ENCODE measurements at regions not wholly inside any gene's neighbourhood (a gene's known extent, or its start where the extent isn't known, plus 50 kb on each side); places are given as distances from the start of the nearest gene placed in this dataset.

DNA sequence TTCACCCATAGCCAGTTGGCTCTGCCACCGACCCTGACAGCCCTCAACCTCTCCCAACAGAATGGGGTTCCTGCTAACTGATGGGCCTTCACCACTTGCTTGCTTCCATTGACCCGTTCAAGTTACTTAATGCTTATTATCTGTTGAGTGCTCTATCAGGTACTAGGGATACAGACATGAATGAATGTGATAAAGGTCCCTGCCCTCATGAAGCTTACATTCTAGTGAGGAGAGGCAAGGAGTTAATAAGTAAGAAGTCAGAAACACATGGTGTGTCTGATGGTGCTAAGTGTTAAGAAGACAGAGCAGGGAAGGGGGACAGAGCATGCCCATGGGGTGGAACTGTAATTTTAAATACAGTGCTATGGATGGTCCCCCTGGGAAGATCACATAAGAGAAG lies 107.5 kb upstream of the JUN start:
- no peak for DNase-seq

DNA sequence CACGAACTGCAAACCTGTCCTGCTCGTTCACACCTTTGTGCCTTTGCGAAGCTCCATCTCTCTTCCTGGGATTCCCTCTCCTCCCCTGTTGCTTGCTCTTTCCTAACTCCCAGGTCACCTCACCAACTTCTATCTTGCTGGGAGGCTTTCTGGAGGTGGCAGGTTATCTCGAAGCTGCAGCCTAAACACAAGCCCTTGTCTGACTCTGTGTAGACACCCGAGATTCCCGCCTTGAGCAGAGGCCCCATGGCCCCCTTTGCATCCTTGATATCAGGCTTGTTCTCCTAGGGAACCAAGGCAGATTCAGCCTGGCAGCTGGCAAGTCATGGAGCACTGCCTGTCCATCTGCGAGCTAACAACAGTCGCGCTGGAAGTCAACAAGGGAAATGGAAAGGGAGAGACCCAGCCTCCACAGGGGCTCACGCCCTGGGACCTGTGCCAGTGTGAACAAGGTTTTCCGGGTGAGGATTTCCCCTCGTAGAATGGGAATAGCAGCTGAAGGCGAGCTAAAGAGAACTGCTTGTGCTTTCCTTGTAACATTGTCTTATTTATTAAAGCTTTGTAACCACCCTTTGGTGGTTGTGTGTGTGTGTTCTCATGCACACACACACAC lies 109.5 kb upstream of the JUN start:
- no peak for DNase-seq

- DNase-seq: no peak
These were observed 111.2 kb upstream of the JUN start for GRCh38 chr1:58895082-58895481.

DNA sequence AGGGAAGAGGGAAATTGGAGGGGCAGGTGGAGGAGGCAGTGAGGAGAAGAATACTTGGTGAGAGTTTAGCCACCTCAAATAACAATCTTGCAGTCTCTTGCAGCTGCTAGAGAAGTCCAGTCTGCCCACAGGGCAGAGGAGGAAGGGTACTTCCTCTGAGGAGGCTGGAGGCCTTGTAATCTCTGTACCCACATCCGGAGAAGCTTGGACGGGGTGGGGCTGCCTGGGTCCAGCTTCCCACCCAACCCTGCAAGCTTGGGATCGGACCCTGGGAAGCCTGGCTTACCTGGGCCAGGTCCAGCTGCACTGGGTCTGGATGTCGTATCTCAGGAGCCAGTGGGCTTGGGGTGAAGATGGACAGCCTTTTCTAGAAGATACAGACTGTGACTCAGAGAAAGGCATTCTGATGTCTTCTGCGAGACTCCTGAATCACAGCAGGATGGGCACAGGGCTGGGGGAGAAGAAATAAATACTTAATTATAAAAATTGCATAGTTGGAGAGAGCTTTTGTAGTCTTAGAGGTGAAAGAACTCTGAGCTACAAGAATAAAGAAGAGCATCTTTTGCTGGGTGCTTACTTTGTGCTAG lies 111.8 kb upstream of the JUN start:
- no peak for DNase-seq

- no peak for DNase-seq
These were observed 112.7 kb upstream of the JUN start for GRCh38 chr1:58896246-58897183.

GRCh38 chr1:58898739-58899586 lies 115.1 kb upstream of the JUN start:
- DNase-seq: no peak

DNA sequence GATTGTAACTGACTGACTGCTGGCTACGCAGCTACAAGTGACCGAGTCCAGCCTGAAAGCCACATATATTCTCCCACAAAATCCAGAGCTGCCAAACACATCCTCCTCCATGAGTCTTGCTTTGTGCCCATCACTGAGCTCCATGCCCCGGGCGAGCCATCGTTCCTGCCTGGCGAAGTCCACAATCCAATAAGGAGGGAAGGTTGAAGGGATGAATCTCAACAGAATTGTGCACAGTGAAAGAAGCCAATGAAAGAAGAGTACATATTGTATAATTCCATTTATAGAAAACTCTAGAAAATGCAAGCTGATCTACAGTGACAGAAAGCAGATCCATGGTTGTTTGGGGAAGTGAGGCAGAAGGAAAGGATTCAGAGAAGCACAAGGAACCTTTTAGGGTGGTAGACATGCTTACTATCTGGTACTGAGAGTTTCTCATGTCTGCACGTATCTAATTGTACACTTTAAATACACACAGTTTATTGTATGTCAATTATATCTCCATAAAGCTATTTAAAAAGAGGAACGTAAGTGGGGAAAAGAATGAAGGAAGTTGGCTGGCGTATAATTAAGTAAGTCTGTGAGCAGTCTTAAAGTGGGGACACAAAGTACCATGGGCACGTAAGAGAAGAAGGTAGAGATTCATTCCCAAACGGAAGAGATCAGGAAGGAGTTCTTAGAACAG lies 115.9 kb upstream of the JUN start:
- DNase-seq: no peak

DNA sequence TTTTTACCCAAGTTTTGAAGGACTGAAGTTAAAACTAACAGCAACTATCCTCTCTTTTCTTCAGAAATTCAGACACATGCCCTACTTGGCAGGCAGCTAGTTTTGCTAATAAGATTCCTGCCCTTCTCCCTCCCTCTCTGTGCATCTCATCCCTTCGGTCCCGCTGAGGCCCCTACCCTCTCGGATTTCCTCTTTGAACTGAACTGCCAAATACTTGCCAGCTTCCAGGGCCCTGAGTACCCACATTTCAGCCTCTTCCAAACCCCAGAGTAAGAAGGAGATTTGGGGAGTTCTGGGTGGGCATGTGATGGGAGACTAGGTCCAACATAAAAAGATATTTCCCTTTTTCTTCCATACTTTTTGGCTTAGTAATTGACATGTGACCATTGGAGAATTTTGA lies 116.5 kb upstream of the JUN start:
- no peak for DNase-seq

DNA sequence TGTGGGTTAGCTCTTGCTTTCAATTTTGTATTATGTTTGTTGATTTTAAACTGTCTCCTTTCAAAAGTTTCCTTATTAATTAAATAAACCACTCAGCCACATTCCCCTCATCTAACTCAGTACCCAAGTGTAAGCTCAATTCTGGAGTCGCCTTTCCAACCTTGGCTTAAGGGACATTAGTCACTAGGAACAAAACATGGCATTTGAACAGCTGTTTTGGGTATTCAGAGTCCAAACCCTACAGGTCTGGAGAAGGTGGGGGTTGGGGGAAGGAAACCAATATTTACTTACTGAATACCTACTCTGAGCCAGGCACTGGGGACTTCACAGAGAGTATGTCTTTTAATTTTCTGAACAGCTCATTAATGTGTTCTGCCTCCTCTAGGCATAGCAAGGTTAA lies 117.2 kb upstream of the JUN start:
- DNase-seq: no peak

- DNase-seq: no peak
These were observed 119.1 kb upstream of the JUN start for GRCh38 chr1:58902830-58903513.

- peak; percentile 51 for DNase-seq
These were observed 119.9 kb upstream of the JUN start for GRCh38 chr1:58903514-58904298.

- no peak for DNase-seq
These were observed 120.7 kb upstream of the JUN start for GRCh38 chr1:58904299-58905125.

DNA sequence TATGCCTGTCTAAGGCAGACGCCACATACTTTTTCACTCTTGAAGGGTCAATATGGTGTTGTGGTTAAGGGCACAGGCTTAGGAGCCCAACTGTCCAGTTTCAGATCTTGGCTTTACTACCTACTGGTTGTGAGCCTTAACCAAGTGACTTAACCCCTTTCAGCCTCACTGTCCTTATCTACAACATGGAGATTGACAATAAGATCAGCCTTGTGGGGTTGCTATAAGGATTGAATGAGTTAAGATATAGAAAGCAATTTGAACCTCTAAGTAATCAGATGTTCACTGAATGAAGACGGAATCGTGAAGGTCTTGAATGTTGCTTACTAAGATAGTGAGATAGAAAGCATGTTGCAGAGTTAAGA lies 121.3 kb upstream of the JUN start:
- DNase-seq: no peak

DNA sequence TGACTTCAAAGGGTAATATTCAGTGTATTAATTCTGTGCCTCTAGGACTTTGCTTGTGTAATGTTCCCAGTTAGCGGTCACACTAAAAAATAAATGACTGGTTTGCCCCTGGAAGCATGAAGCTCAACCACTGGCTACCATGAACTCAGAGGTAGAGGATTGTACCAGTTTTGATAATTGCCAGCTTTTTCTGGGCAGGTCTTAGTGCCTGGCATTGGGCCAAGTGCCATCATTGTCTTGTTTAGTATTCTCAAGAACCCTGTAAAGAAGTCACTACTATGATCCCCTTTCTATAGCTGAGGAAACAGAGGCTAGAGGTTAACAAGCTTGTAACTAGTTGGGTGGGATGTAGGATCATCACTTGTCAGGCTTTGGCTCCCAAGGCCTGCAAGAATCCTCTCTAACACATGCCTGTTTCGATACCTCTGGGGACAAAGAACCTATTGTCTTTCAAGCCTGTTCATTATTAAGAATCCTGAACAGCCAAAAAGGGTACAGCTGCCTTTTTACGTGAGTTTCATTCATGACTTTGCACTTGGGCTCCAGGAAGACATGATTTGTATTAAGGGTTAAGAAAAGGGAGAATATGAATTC lies 121.9 kb upstream of the JUN start:
- DNase-seq: no peak

DNA sequence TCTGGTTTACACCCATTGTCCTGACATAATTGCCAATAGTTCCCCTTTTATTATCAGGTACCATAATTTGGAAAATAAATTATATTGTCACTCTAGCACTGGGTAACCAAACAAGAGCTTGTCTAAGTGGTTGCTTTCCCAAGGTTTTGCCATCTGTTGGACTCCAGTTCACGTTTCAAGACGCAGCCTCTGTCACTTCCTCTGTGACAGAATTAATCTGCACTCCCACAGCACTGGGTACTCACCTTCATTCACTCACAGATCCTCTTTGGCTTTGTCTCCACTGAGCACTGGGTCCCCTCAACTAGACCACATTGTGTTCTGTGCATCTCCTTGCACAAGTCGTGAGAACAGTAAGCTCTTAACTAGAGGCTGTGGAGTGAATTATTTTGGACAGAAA lies 123.6 kb upstream of the JUN start:
- DNase-seq: no peak

DNA sequence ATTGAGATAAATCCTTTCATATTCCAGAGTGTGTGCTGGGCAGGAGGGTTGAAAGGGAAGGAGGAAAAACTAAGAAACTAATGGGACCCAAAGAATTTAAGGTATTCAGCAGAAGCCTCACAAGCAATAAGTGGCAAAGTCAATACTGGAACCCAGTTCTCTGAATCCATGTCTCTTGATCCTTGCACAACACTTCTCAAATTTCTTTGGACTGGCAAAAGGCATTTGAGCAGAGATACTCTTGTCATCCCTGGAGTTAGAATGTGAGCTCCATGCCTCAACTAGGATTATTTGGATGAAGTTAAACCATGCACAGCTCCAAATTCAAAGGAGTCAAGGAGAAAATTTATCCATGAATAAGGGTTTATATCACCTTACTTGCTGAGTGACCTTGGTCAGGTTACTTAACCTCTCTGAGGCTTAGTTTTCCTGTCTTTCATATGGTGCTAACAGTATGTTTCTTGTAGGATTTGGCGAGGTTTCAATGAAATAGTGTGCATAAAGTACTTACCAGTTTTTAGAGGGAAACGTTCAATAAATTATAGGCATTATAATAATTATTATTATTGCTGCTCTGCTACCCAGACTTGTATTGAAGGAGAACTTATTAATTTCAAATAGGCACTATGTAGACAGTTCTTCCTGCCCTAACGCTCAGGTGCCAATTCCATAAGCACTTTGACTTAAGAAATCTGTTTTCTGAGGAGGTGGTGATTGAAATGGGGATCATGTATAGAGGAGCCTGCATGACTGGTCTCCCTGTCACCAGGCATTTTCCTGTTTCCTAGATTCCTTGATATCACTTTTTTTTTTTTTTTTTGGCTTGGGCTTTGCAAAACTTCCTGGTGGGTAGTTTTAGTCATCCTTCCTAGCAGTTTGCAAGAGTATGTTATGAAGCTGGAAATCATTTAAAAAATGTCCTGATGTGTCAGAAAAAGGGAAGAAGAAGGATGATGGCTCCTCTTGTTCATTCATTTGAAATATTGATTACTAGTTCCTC lies 125.0 kb upstream of the JUN start:
- DNase-seq: no peak

DNA sequence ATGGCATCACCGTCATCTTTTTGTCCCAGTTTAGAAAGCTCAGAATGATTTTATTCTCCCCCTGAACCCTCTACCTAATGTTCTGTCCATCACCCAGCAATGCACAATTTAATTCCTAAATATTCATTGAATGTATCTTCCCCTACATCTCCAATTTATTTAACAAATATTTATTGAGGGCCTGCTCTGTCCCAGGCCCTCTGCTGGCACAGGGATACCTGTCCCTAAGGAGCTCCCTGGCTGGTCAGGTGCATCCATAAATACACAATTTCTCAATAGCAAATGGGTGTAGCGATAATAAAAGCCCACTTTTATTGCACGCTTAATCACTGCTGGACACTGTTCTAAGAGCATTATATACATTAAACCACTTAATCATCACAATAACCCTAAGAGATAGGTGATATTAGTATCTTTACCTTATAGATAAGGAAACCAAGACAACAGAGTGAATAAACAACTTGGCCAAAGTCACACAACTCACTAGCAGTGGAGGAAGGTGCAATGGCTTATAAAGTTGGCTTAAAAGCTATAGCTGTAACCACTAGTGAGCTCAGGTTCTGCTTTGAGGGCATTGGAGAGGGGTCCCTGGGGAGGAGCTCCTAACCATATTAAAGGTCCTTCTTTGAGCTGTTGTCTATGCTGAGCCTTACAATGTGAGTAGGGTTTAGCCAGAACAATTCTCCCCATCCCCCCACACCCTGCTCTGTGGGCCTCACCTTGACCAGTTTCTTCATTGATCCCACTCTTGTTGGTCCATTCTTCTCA lies 126.3 kb upstream of the JUN start:
- DNase-seq: no peak

Measured in T-helper 9 cell (primary cell).